ENCODE measurements at regions not wholly inside any gene's neighbourhood (a gene's known extent, or its start where the extent isn't known, plus 50 kb on each side); places are given as distances from the start of the nearest gene placed in this dataset.

- no peak for DNase-seq
Measured at GRCh38 chr1:5312862-5313261, 658.5 kb downstream of the AJAP1 start.

- no peak for DNase-seq
Measured at GRCh38 chr1:5312293-5312674, 657.9 kb downstream of the AJAP1 start.

- DNase-seq, result no peak
Measured at GRCh38 chr1:5311634-5312292, 657.4 kb downstream of the AJAP1 start.

- no peak for DNase-seq
Measured at GRCh38 chr1:5311147-5311546, 656.7 kb downstream of the AJAP1 start.

- DNase-seq, result no peak
Measured at GRCh38 chr1:5308249-5308648, 653.8 kb downstream of the AJAP1 start.

- DNase-seq, result no peak
Measured at GRCh38 chr1:5304702-5305101, 650.3 kb downstream of the AJAP1 start.

GRCh38 chr1:5298376-5298775 is 644.0 kb downstream of the AJAP1 start:
- DNase-seq, result no peak

GRCh38 chr1:5297886-5298239 is 643.5 kb downstream of the AJAP1 start:
- DNase-seq, result no peak

GRCh38 chr1:5297180-5297885 is 642.9 kb downstream of the AJAP1 start:
- DNase-seq, result no peak

GRCh38 chr1:5296557-5297179 is 642.3 kb downstream of the AJAP1 start:
- no peak for DNase-seq

- no peak for DNase-seq
Measured at GRCh38 chr1:5296095-5296494, 641.7 kb downstream of the AJAP1 start.

GRCh38 chr1:5291889-5292288 is 637.5 kb downstream of the AJAP1 start:
- DNase-seq, result no peak

- DNase-seq, result no peak
Measured at GRCh38 chr1:5287178-5288150, 633.1 kb downstream of the AJAP1 start.

- peak; percentile 15 for DNase-seq
Measured at GRCh38 chr1:5286244-5286643, 631.8 kb downstream of the AJAP1 start.

GRCh38 chr1:5274527-5274926 is 620.1 kb downstream of the AJAP1 start:
- no peak for DNase-seq

- DNase-seq, result no peak
Measured at GRCh38 chr1:5273280-5274003, 619.0 kb downstream of the AJAP1 start.

GRCh38 chr1:5272325-5272724 is 617.9 kb downstream of the AJAP1 start:
- no peak for DNase-seq

GRCh38 chr1:5271264-5271663 is 616.9 kb downstream of the AJAP1 start:
- no peak for DNase-seq

- no peak for DNase-seq
Measured at GRCh38 chr1:5269901-5270300, 615.5 kb downstream of the AJAP1 start.

GRCh38 chr1:5267603-5268235 is 613.3 kb downstream of the AJAP1 start:
- DNase-seq, result no peak

GRCh38 chr1:5265438-5266075 is 611.1 kb downstream of the AJAP1 start:
- DNase-seq, result no peak

- DNase-seq, result no peak
Measured at GRCh38 chr1:5264476-5264875, 610.1 kb downstream of the AJAP1 start.
